GM23248 (cell line): ENCODE measurements at regions not wholly inside any gene's neighbourhood (a gene's known extent, or its start where the extent isn't known, plus 50 kb on each side); places are given as distances from the start of the nearest gene placed in this dataset.

ENCODE experiments used
- EZH2 ChIP-seq: fragments of 200-600 bp; sonication (generic); IDR thresholded peaks from 2 replicates; pipeline ENCODE4 v1.6.1; 2018; ENCODE audit warnings: antibody characterized with exemption, mild to moderate bottlenecking; ENCODE audit not compliant: insufficient read depth, poor library complexity, severe bottlenecking
- EZH2phosphoT487 ChIP-seq: fragments of 200-600 bp; sonication (generic); IDR thresholded peaks from 2 replicates; pipeline ENCODE4 v1.6.1; 2018; ENCODE audit warnings: antibody characterized with exemption, moderate library complexity, mild to moderate bottlenecking, low read depth; ENCODE audit not compliant: insufficient read depth

DNA sequence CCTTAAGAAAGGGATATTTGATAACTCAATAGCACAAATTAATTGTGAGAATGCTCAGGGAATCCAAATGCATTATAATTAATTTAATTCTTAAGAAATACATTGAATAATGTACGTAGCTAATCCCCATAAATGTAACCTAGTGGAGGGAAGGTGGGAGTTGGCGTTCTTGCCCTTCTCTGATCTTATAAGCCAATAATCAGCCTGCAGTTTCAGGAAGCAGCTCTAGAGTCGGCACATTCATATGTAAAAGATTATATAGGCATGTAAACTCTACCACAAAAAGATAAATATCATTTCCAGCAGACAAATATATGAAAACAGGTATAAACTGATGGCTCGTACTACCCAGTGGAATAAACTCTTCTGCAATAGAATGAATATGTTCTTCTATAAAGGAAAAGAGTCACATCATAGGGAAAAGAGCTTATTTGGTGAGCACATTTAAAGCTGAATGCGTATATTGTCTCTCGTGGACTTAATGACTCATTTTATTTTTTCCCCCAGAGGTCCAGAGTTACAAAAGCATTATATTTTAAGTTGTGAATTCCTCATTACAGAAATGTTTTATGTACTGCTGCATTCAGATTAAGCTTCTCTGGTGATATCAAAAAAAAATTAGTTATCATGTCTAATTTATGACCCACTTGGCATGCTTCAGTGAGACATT is 112.2 kb downstream of the TFAP2A start:
- no peak for TF ChIP-seq EZH2
- TF ChIP-seq EZH2phosphoT487 = no peak
